Activated naive CD4-positive, alpha-beta T cell treated with anti-CD3 and anti-CD28 coated beads, Interleukin-2, amount 50 U/mL, for 24 hours (primary cell): ENCODE measurements at regions not wholly inside any gene's neighbourhood (a gene's known extent, or its start where the extent isn't known, plus 50 kb on each side); places are given as distances from the start of the nearest gene placed in this dataset.
A peak's percentile ranks its signal among the peaks of the same experiment; 100 is the strongest.

Experiments
- H3K27ac Mint-ChIP-seq: one replicate; pipeline ENCODE4 v1.8.0; 2021; ENCODE audit warnings: mild to moderate bottlenecking, mixed read lengths
- H3K27me3 Mint-ChIP-seq: one replicate; pipeline ENCODE4 v1.8.0; 2021; ENCODE audit warnings: mixed read lengths
- H3K36me3 Mint-ChIP-seq: one replicate; pipeline ENCODE4 v1.8.0; 2021; ENCODE audit warnings: mixed read lengths
- H3K4me1 Mint-ChIP-seq: one replicate; pipeline ENCODE4 v1.8.0; 2021; ENCODE audit warnings: mixed read lengths
- H3K4me3 Mint-ChIP-seq: one replicate; pipeline ENCODE4 v1.8.0; 2021; ENCODE audit warnings: mild to moderate bottlenecking, mixed read lengths
- H3K9me3 Mint-ChIP-seq: one replicate; pipeline ENCODE4 v1.8.0; 2021; ENCODE audit warnings: mixed read lengths

GRCh38 chr6:87794922-87795885 lies 93.2 kb upstream of the AKIRIN2 start:
- Mint-ChIP-seq H3K9me3 (no peaks in the 10 kb centered on the region), H3K27me3 (peaks cover 6% of the 10 kb centered on the region), H3K36me3 (no peaks in the 10 kb centered on the region), H3K4me1 (no peaks in the 10 kb centered on the region), H3K4me3 (no peak overlapping the region), H3K27ac (peak overlapping the region; percentile 8)

GRCh38 chr6:87793315-87793714 lies 91.3 kb upstream of the AKIRIN2 start:
- no peaks in the 10 kb centered on the region for H3K4me1 Mint-ChIP-seq
- no peak overlapping the region for H3K4me3 Mint-ChIP-seq
- peaks cover 6% of the 10 kb centered on the region for H3K27me3 Mint-ChIP-seq
- no peaks in the 10 kb centered on the region for H3K36me3 Mint-ChIP-seq
- H3K27ac Mint-ChIP-seq: no peak overlapping the region
- no peaks in the 10 kb centered on the region for H3K9me3 Mint-ChIP-seq

- H3K9me3 Mint-ChIP-seq: no peaks in the 10 kb centered on the region
These were observed 89.9 kb upstream of the AKIRIN2 start for GRCh38 chr6:87791982-87792381.

GRCh38 chr6:87791485-87791884 lies 89.5 kb upstream of the AKIRIN2 start:
- Mint-ChIP-seq H3K27ac (no peak overlapping the region), H3K4me3 (no peak overlapping the region), H3K9me3 (no peaks in the 10 kb centered on the region), H3K36me3 (no peaks in the 10 kb centered on the region), H3K4me1 (no peaks in the 10 kb centered on the region), H3K27me3 (peaks cover 4% of the 10 kb centered on the region)

More at GRCh38 chr6:87791982-87792381, 89.9 kb upstream of the AKIRIN2 start:
- Mint-ChIP-seq H3K27ac (no peak overlapping the region), H3K36me3 (no peaks in the 10 kb centered on the region), H3K4me3 (no peak overlapping the region), H3K4me1 (no peaks in the 10 kb centered on the region), H3K27me3 (peaks cover 4% of the 10 kb centered on the region)

GRCh38 chr6:87791029-87791428 lies 89.0 kb upstream of the AKIRIN2 start:
- H3K27me3 Mint-ChIP-seq: peaks cover 4% of the 10 kb centered on the region
- H3K9me3 Mint-ChIP-seq: no peaks in the 10 kb centered on the region
- H3K4me3 Mint-ChIP-seq: no peak overlapping the region
- no peak overlapping the region for H3K27ac Mint-ChIP-seq
- no peaks in the 10 kb centered on the region for H3K4me1 Mint-ChIP-seq
- H3K36me3 Mint-ChIP-seq: no peaks in the 10 kb centered on the region

- H3K4me1 Mint-ChIP-seq: no peaks in the 10 kb centered on the region
- H3K36me3 Mint-ChIP-seq: no peaks in the 10 kb centered on the region
- peaks cover 4% of the 10 kb centered on the region for H3K27me3 Mint-ChIP-seq
- H3K9me3 Mint-ChIP-seq: no peaks in the 10 kb centered on the region
- no peak overlapping the region for H3K4me3 Mint-ChIP-seq
- no peak overlapping the region for H3K27ac Mint-ChIP-seq
These were observed 87.9 kb upstream of the AKIRIN2 start for GRCh38 chr6:87789900-87790290.

GRCh38 chr6:87789198-87789899 lies 87.3 kb upstream of the AKIRIN2 start:
- Mint-ChIP-seq H3K36me3 (no peaks in the 10 kb centered on the region), H3K4me3 (no peak overlapping the region), H3K9me3 (no peaks in the 10 kb centered on the region), H3K27ac (no peak overlapping the region), H3K4me1 (no peaks in the 10 kb centered on the region), H3K27me3 (peaks cover 3% of the 10 kb centered on the region)

- no peak overlapping the region for H3K4me3 Mint-ChIP-seq
- no peak overlapping the region for H3K27ac Mint-ChIP-seq
- H3K4me1 Mint-ChIP-seq: no peaks in the 10 kb centered on the region
- peaks cover 3% of the 10 kb centered on the region for H3K27me3 Mint-ChIP-seq
- no peaks in the 10 kb centered on the region for H3K9me3 Mint-ChIP-seq
- H3K36me3 Mint-ChIP-seq: no peaks in the 10 kb centered on the region
These were observed 86.1 kb upstream of the AKIRIN2 start for GRCh38 chr6:87788141-87788540.

GRCh38 chr6:87785229-87785862 lies 83.3 kb upstream of the AKIRIN2 start:
- Mint-ChIP-seq H3K4me3 (no peak overlapping the region), H3K36me3 (no peaks in the 10 kb centered on the region), H3K9me3 (no peaks in the 10 kb centered on the region), H3K27me3 (no peaks in the 10 kb centered on the region), H3K4me1 (no peaks in the 10 kb centered on the region), H3K27ac (no peak overlapping the region)

GRCh38 chr6:87784690-87785089 lies 82.7 kb upstream of the AKIRIN2 start:
- Mint-ChIP-seq H3K4me1 (no peaks in the 10 kb centered on the region), H3K27ac (no peak overlapping the region), H3K9me3 (no peaks in the 10 kb centered on the region), H3K36me3 (no peaks in the 10 kb centered on the region), H3K27me3 (no peaks in the 10 kb centered on the region), H3K4me3 (no peak overlapping the region)

- Mint-ChIP-seq H3K9me3 (no peaks in the 10 kb centered on the region), H3K4me1 (no peaks in the 10 kb centered on the region), H3K27ac (no peak overlapping the region), H3K27me3 (no peaks in the 10 kb centered on the region), H3K36me3 (no peaks in the 10 kb centered on the region), H3K4me3 (no peak overlapping the region)
These were observed 82.0 kb upstream of the AKIRIN2 start for GRCh38 chr6:87784051-87784450.

GRCh38 chr6:87779542-87779941 lies 77.5 kb upstream of the AKIRIN2 start:
- Mint-ChIP-seq H3K27me3 (no peaks in the 10 kb centered on the region), H3K9me3 (peaks cover 4% of the 10 kb centered on the region), H3K27ac (no peak overlapping the region), H3K36me3 (peaks cover 3% of the 10 kb centered on the region), H3K4me1 (no peaks in the 10 kb centered on the region), H3K4me3 (no peak overlapping the region)

- H3K4me1 Mint-ChIP-seq: no peaks in the 10 kb centered on the region
- H3K36me3 Mint-ChIP-seq: peaks cover 3% of the 10 kb centered on the region
- no peak overlapping the region for H3K27ac Mint-ChIP-seq
- no peaks in the 10 kb centered on the region for H3K27me3 Mint-ChIP-seq
- no peak overlapping the region for H3K4me3 Mint-ChIP-seq
- H3K9me3 Mint-ChIP-seq: peaks cover 5% of the 10 kb centered on the region
These were observed 70.8 kb upstream of the AKIRIN2 start for GRCh38 chr6:87772597-87773530.

GRCh38 chr6:87767478-87767877 lies 65.4 kb upstream of the AKIRIN2 start:
- H3K27me3 Mint-ChIP-seq: no peaks in the 10 kb centered on the region
- no peak overlapping the region for H3K4me3 Mint-ChIP-seq
- H3K36me3 Mint-ChIP-seq: no peaks in the 10 kb centered on the region
- no peak overlapping the region for H3K27ac Mint-ChIP-seq
- no peaks in the 10 kb centered on the region for H3K9me3 Mint-ChIP-seq
- H3K4me1 Mint-ChIP-seq: no peaks in the 10 kb centered on the region

- no peak overlapping the region for H3K27ac Mint-ChIP-seq
- no peaks in the 10 kb centered on the region for H3K9me3 Mint-ChIP-seq
- H3K4me3 Mint-ChIP-seq: no peak overlapping the region
- H3K36me3 Mint-ChIP-seq: no peaks in the 10 kb centered on the region
- no peaks in the 10 kb centered on the region for H3K27me3 Mint-ChIP-seq
- no peaks in the 10 kb centered on the region for H3K4me1 Mint-ChIP-seq
These were observed 64.2 kb upstream of the AKIRIN2 start for GRCh38 chr6:87766211-87766610.
